ENCODE measurements at regions not wholly inside any gene's neighbourhood (a gene's known extent, or its start where the extent isn't known, plus 50 kb on each side); places are given as distances from the start of the nearest gene placed in this dataset.

DNA sequence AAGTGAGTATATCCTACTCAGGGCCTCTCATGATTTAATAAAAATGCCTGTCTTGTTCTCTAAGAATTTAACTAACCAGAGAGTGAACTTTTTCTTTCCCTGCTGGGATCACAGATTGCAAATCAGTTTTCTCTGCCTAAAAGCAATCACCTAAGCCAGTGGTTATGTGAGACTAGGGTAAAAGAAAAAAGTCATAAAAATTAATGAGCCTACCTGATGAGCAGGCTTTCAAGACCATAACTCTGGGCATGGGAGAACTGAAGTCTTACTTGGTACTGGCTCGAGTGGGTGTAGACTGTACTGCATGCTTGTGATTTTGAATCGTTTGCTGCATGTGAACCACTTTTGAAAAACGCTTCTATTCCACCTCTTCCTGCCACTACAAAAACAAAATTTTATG, 1677.0 kb upstream of the LRRTM1 start:
- H3K4me3 ChIP-seq (ENCODE audit: low read length), result no peak overlapping the region
- WGBS, result 94% methylated on average over 3 of the region's 3 CpGs

DNA sequence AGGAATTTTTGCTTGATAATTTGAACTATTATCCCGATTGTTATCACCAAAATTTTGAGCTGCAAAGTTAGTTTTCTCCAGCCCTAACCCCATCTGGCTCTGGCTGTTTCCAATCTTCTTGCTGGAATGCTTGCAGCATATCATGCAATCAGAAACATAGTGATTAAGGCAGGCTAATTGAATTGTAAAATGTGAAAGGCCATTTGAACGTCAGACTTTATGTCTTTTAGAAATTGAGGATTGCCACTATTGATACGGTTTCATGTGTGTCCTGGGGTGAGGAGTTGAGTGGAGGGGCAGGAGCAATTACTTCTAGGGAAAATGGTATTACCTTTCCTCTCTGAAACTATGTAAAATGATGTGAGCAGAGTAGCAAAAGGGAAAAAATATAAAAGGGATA, 1674.5 kb upstream of the LRRTM1 start:
- Histone ChIP-seq H3K9me3 (ENCODE audit: insufficient read depth, low read depth, low read length) (no peaks in the 10 kb centered on the region), H3K4me3 (ENCODE audit: low read length) (no peak overlapping the region), H3K27me3 (ENCODE audit: insufficient read depth, low read length) (no peaks in the 10 kb centered on the region), H3K27ac (ENCODE audit: low read depth, low read length) (no peak overlapping the region), H3K36me3 (ENCODE audit: insufficient read depth, low read length) (no peaks in the 10 kb centered on the region), H3K4me1 (ENCODE audit: insufficient read depth, low read length) (no peaks in the 10 kb centered on the region), H3K9ac (ENCODE audit: low read depth, low read length) (no peak overlapping the region)
- WGBS, result 92% methylated on average over 3 of the region's 3 CpGs

More for the DNA sequence above, 1677.0 kb upstream of the LRRTM1 start:
- Histone ChIP-seq H3K27ac (ENCODE audit: low read depth, low read length) (no peak overlapping the region), H3K4me1 (ENCODE audit: insufficient read depth, low read length) (no peaks in the 10 kb centered on the region), H3K36me3 (ENCODE audit: insufficient read depth, low read length) (no peaks in the 10 kb centered on the region), H3K27me3 (ENCODE audit: insufficient read depth, low read length) (no peaks in the 10 kb centered on the region), H3K9ac (ENCODE audit: low read depth, low read length) (no peak overlapping the region), H3K9me3 (ENCODE audit: insufficient read depth, low read depth, low read length) (no peaks in the 10 kb centered on the region)

DNA sequence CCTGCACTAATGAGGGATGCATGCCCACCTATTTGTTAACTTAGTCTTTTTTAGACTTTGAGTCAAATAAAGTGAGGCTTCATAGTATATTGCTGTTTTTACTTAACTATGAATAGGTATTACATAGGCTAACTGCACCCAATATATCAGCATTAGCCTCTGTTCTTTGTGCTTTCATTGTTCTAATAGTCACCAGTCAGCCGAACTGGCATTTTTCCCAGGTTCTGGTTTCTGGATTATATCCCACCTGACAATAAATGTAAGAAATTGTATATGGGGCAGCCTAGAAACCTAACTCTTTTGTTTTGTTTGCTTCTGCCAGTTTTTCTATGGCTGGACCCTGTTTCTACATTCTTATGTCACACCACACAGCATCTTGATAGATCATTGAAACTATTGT, 1672.4 kb upstream of the LRRTM1 start:
- Histone ChIP-seq H3K27ac (ENCODE audit: low read depth, low read length) (no peak overlapping the region), H3K4me1 (ENCODE audit: insufficient read depth, low read length) (no peaks in the 10 kb centered on the region), H3K4me3 (ENCODE audit: low read length) (no peak overlapping the region), H3K9me3 (ENCODE audit: insufficient read depth, low read depth, low read length) (no peaks in the 10 kb centered on the region), H3K9ac (ENCODE audit: low read depth, low read length) (no peak overlapping the region), H3K36me3 (ENCODE audit: insufficient read depth, low read length) (no peaks in the 10 kb centered on the region), H3K27me3 (ENCODE audit: insufficient read depth, low read length) (no peaks in the 10 kb centered on the region)
- WGBS, result no CpG with 5 or more reads among the region's 1 CpG

DNA sequence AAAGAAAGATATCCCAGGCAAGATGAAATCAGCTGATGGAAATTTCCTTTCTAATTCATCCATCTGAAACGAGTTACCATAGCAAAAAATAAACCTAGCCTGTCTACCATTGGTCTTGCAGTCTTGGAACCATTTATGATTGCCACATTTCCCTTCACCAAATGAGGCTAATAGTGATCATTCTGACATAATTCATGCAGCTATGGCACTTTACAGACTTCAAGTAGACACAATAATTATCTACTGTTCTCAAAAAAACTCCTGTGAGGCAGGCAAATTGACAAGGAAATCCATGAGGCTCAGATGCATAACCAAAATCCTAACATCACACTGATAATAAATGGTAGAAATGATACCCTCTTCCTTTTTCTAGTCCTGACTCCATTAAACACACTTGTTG, 1669.7 kb upstream of the LRRTM1 start:
- H3K27ac ChIP-seq (ENCODE audit: low read depth, low read length), result no peak overlapping the region
- no peaks in the 10 kb centered on the region for H3K4me1 ChIP-seq (ENCODE audit: insufficient read depth, low read length)
- H3K36me3 ChIP-seq (ENCODE audit: insufficient read depth, low read length), result no peaks in the 10 kb centered on the region
- H3K4me3 ChIP-seq (ENCODE audit: low read length), result no peak overlapping the region
- no peaks in the 10 kb centered on the region for H3K27me3 ChIP-seq (ENCODE audit: insufficient read depth, low read length)
- 89% methylated on average over 1 of the region's 1 CpG for WGBS
- no peak overlapping the region for H3K9ac ChIP-seq (ENCODE audit: low read depth, low read length)
- no peaks in the 10 kb centered on the region for H3K9me3 ChIP-seq (ENCODE audit: insufficient read depth, low read depth, low read length)

DNA sequence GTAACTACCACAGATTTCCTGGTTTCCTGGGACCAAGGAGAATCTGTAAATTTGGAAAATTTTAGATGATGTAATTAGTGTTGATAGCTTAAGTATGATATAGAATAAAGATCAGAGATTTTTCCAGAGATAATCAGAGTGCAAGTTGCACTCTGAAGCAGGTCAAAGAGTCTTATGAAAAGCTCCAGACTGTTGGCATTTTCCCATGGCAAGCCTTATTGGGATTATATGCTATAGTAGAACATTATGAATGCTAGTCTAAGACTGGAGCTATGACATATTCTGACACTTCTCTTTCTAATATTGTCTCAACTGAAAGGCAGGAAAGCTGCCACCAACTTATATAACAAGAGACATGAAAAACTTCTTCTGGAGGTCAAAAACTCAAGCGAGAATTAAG, 1638.3 kb upstream of the LRRTM1 start:
- H3K9me3 ChIP-seq (ENCODE audit: insufficient read depth, low read depth, low read length), result no peaks in the 10 kb centered on the region
- no CpG with 5 or more reads among the region's 1 CpG for WGBS

DNA sequence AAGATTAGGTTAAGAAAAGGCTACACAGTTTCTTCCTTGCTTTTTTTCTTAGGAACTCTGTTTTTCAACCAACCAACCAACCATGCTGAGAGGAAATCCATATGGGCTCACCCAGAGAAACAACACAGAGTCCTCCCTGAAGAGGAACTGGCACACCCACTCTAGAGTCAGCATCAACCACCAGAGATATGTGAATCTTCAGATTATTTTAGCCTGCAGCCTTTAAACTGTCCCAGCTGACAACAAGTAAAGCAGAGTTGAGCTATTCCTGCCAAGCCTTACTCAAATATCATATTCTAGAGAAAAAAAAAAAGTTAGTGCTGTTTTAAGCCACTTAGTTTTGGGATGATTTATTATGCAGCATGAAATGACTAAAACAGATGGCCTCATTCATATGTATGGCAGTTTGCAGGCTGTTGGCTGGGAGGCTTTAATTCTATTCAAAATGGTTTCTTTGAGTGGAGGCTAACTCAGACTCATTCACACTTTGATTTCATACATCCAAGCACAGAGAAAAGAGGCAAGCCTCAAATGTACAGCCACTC, 1637.7 kb upstream of the LRRTM1 start:
- H3K27me3 ChIP-seq (ENCODE audit: insufficient read depth, low read length), result no peaks in the 10 kb centered on the region
- no peaks in the 10 kb centered on the region for H3K36me3 ChIP-seq (ENCODE audit: insufficient read depth, low read length)
- H3K9ac ChIP-seq (ENCODE audit: low read depth, low read length), result no peak overlapping the region
- H3K27ac ChIP-seq (ENCODE audit: low read depth, low read length), result no peak overlapping the region
- H3K4me1 ChIP-seq (ENCODE audit: insufficient read depth, low read length), result no peaks in the 10 kb centered on the region; the same call in 1 of the 2 replicates
- H3K9me3 ChIP-seq (ENCODE audit: insufficient read depth, low read depth, low read length), result no peaks in the 10 kb centered on the region
- H3K4me3 ChIP-seq (ENCODE audit: low read length), result no peak overlapping the region

More for the DNA sequence above, 1638.3 kb upstream of the LRRTM1 start:
- Histone ChIP-seq H3K27me3 (ENCODE audit: insufficient read depth, low read length) (no peaks in the 10 kb centered on the region), H3K9ac (ENCODE audit: low read depth, low read length) (no peak overlapping the region), H3K4me1 (ENCODE audit: insufficient read depth, low read length) (no peaks in the 10 kb centered on the region; the same call in 1 of the 2 replicates), H3K27ac (ENCODE audit: low read depth, low read length) (no peak overlapping the region), H3K36me3 (ENCODE audit: insufficient read depth, low read length) (no peaks in the 10 kb centered on the region), H3K4me3 (ENCODE audit: low read length) (no peak overlapping the region)

DNA sequence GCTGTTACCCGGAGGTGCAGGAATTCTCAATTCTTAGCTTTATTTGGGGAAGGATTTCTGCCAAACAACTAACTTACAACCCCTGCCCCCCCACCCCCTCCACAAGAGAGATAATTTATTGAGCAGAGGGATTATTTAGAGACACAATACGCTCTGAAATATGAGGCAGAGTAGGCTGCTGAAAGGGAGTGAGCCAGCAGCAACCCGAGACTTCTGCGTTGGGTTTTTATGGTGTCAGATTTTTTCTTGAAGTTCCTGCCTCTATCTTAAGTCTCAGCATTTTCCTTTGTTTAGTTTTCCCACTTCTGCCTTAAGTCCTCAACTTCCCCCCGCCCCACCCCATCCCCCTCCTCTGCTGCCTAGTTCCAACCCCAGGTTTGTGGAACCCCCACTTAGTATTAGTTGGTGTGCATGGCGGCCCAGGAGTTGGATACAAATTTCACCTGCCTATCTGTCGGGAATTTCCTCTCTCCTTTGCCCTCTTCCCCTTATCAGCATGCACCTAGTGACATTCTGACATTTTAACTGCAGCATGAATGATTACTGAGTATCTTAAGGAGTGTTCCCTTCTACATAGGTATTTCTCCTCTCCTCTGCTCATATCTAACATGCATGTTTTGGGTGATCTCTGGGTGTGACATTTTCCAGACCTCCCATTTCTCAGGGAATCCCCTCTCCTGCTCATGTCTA, 1635.9 kb upstream of the LRRTM1 start:
- H3K27me3 ChIP-seq (ENCODE audit: insufficient read depth, low read length), result no peaks in the 10 kb centered on the region
- H3K36me3 ChIP-seq (ENCODE audit: insufficient read depth, low read length), result no peaks in the 10 kb centered on the region
- H3K4me1 ChIP-seq (ENCODE audit: insufficient read depth, low read length), result no peaks in the 10 kb centered on the region; the same call in 1 of the 2 replicates
- no peak overlapping the region for H3K9ac ChIP-seq (ENCODE audit: low read depth, low read length)
- no peak overlapping the region for H3K4me3 ChIP-seq (ENCODE audit: low read length)
- H3K9me3 ChIP-seq (ENCODE audit: insufficient read depth, low read depth, low read length), result no peaks in the 10 kb centered on the region
- H3K27ac ChIP-seq (ENCODE audit: low read depth, low read length), result no peak overlapping the region
- WGBS, result 86% methylated on average over 7 of the region's 7 CpGs

DNA sequence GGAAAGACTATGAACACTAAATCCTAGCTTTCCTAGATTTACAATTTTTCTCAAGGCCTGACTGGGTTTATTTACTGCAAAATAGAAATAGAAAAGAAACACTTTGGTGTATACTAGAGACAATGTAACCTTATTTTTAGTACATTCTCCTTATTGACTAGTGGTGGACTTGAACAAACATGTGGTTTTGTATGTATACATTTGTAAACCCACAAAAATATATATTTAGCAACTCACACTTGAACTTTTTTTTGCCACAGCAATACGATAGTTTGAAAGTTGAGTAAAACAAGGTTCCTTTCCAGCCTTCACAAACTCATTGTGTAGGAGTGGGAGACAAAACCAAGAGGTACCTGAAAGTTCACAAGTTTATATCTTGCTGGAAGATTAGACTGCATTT, 1633.4 kb upstream of the LRRTM1 start:
- WGBS, result 100% methylated on average over 1 of the region's 1 CpG
- Histone ChIP-seq H3K9me3 (ENCODE audit: insufficient read depth, low read depth, low read length) (0 out of 2 replicates have a peak, but pooled peaks cover 4% of the 10 kb centered on the region), H3K4me3 (ENCODE audit: low read length) (no peak overlapping the region), H3K27ac (ENCODE audit: low read depth, low read length) (no peak overlapping the region), H3K4me1 (ENCODE audit: insufficient read depth, low read length) (no peaks in the 10 kb centered on the region; the same call in 1 of the 2 replicates), H3K27me3 (ENCODE audit: insufficient read depth, low read length) (no peaks in the 10 kb centered on the region), H3K36me3 (ENCODE audit: insufficient read depth, low read length) (no peaks in the 10 kb centered on the region), H3K9ac (ENCODE audit: low read depth, low read length) (no peak overlapping the region)

DNA sequence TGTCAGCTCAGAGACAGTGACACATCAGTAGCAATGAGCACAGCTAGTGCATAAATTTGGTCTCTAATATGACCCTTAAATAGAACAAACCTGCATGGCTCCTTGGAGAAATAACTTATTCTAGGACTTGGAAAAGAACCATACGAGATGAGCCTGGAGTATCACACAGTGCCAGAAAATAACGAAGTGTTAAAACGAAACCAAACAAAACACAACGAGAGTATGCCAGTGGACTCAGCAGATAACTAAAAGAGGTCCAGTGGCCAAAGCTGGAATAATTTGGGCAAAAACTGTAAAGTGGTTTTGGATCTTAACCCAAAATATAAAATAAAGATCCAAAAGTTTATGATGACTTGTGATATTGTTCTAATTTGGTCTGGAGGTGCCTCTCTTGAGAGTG, 1599.0 kb upstream of the LRRTM1 start:
- Histone ChIP-seq H3K4me1 (ENCODE audit: insufficient read depth, low read length) (no peaks in the 10 kb centered on the region), H3K36me3 (ENCODE audit: insufficient read depth, low read length) (no peaks in the 10 kb centered on the region), H3K9me3 (ENCODE audit: insufficient read depth, low read depth, low read length) (no peaks in the 10 kb centered on the region), H3K4me3 (ENCODE audit: low read length) (no peak overlapping the region), H3K27me3 (ENCODE audit: insufficient read depth, low read length) (no peaks in the 10 kb centered on the region), H3K27ac (ENCODE audit: low read depth, low read length) (no peak overlapping the region), H3K9ac (ENCODE audit: low read depth, low read length) (no peak overlapping the region)
- 98% methylated on average over 4 of the region's 4 CpGs for WGBS

DNA sequence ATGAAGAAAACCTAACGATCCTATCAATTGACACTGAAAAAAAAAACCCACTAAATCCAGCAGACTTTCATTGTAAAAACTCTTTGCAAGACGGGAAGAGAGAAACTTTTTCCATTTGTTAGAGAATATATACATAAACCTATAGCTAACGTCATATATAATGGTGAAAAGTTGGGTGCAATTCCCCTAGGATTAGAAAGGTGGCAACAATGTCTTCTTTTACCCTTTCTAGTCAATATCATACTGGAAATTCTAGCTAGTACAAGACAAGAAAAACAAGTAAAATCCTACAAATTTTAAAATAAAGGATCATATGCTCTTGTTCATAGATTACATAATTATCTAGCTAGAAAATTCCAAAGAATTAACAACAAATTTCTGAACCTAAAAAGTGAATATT, 1596.5 kb upstream of the LRRTM1 start:
- H3K36me3 ChIP-seq (ENCODE audit: insufficient read depth, low read length), result no peaks in the 10 kb centered on the region
- 81% methylated on average over 1 of the region's 3 CpGs for WGBS

DNA sequence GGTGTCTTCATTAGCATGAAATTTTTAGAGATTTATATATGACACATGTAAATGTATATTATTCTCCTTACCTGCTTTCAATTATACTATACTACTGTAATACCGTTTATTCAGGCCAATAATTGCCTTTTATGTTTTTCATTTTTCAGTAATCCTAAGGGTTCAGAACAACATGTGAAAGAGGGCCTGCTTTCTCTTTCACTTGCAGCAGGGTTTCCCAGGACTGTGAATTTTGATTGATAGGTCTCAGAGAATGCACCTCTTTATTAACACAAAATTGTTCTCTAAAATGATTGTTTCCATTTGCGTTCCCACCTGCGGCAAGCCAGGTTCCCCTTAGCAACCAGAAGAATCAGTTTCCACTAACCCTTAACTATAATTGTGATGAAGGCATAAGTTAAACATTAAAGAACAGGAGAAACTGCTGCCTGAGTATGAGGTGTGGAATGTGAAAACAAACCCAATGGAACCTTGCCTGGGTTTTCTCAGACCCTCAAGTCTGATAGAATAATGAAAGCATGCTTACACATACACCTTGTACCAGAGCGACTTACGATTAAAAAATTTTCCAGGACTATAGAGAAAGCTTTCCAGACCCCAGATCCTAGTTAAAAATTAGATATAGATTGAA, 1591.2 kb upstream of the LRRTM1 start:
- no peak overlapping the region for H3K4me3 ChIP-seq (ENCODE audit: low read length)
- no peak overlapping the region for H3K27ac ChIP-seq (ENCODE audit: low read depth, low read length)
- no peak overlapping the region for H3K9ac ChIP-seq (ENCODE audit: low read depth, low read length)
- H3K27me3 ChIP-seq (ENCODE audit: insufficient read depth, low read length), result no peaks in the 10 kb centered on the region
- no peaks in the 10 kb centered on the region for H3K36me3 ChIP-seq (ENCODE audit: insufficient read depth, low read length)
- 100% methylated on average over 3 of the region's 5 CpGs for WGBS
- no peaks in the 10 kb centered on the region for H3K9me3 ChIP-seq (ENCODE audit: insufficient read depth, low read depth, low read length)
- H3K4me1 ChIP-seq (ENCODE audit: insufficient read depth, low read length), result no peaks in the 10 kb centered on the region

More for the DNA sequence above, 1596.5 kb upstream of the LRRTM1 start:
- Histone ChIP-seq H3K27me3 (ENCODE audit: insufficient read depth, low read length) (no peaks in the 10 kb centered on the region), H3K9ac (ENCODE audit: low read depth, low read length) (no peak overlapping the region), H3K9me3 (ENCODE audit: insufficient read depth, low read depth, low read length) (no peaks in the 10 kb centered on the region), H3K4me1 (ENCODE audit: insufficient read depth, low read length) (no peaks in the 10 kb centered on the region), H3K27ac (ENCODE audit: low read depth, low read length) (no peak overlapping the region), H3K4me3 (ENCODE audit: low read length) (no peak overlapping the region)

All from HUES64 (cell line).